Prostate gland (tissue), 2 donors: ENCODE measurements at regions not wholly inside any gene's neighbourhood (a gene's known extent, or its start where the extent isn't known, plus 50 kb on each side); places are given as distances from the start of the nearest gene placed in this dataset.

Experiments used
- DNase-seq: peaks from one replicate; pipeline ENCODE4 v3.0.0-alpha.2; 2019; ENCODE audit warnings: low spot score
- H3K27ac ChIP-seq, 2 donors: fragments of 200-600 bp; sonication (generic); 2 replicates each; pipeline ENCODE4 v1.5.1; 2017 to 2019
- H3K27me3 ChIP-seq: fragments of 200-600 bp; sonication (generic); replicated peaks from 2 replicates; pipeline ENCODE4 v1.5.1; 2019; ENCODE audit not compliant: insufficient read depth
- H3K36me3 ChIP-seq, 2 donors: fragments of 200-600 bp; sonication (generic); 1 replicate in 1 of 2; 2 replicates in 1 of 2; pipeline versions ENCODE4 v1.5.1 to v1.8.1; 2017 to 2019
- H3K4me1 ChIP-seq: fragments of 200-600 bp; sonication (generic); replicated peaks from 2 replicates; pipeline ENCODE4 v1.5.1; 2019
- H3K4me3 ChIP-seq, 2 donors: fragments of 200-600 bp; sonication (generic); 2 replicates each; pipeline ENCODE4 v1.5.1; 2017 to 2019
- H3K9me3 ChIP-seq: fragments of 200-600 bp; sonication (generic); 2 replicates; pipeline ENCODE4 v1.5.1; 2017
- POLR2A ChIP-seq: fragments of 450-650 bp; IDR thresholded peaks from one replicate; pipeline ENCODE4 v1.6.1; 2016; ENCODE audit warnings: antibody characterized with exemption, mild to moderate bottlenecking
- POLR2AphosphoS5 ChIP-seq: sonication (generic); formaldehyde crosslinking; IDR thresholded peaks from one replicate; pipeline ENCODE4 v1.6.1; 2017; ENCODE audit warnings: antibody characterized with exemption
- WGBS: methylation state at CpG from one replicate; pipeline ENCODE4 v1.1.5; 2018; 5-methylcytosine and 5-hydroxymethylcytosine counted together
- intact Hi-C: fragments of 100-400 bp; cut with DNase I; formaldehyde crosslinking; loops from one replicate; pipeline ENCODE4 v1.14.2; 2022
- TF ChIP-seq, protein P1 (sequence below), 4 experiments: fragments of 200-600 bp in 2 of 4; fragments of 450-650 bp in 2 of 4; sonication (generic) in 2 of 4; IDR thresholded peaks; 1 replicate in 3 of 4; 2 replicates in 1 of 4; pipeline ENCODE4 v1.5.1; 2016 to 2019; ENCODE audit warnings: antibody characterized with exemption in 4 of 4, mild to moderate bottlenecking in 2 of 4, moderate library complexity in 2 of 4

DNA sequence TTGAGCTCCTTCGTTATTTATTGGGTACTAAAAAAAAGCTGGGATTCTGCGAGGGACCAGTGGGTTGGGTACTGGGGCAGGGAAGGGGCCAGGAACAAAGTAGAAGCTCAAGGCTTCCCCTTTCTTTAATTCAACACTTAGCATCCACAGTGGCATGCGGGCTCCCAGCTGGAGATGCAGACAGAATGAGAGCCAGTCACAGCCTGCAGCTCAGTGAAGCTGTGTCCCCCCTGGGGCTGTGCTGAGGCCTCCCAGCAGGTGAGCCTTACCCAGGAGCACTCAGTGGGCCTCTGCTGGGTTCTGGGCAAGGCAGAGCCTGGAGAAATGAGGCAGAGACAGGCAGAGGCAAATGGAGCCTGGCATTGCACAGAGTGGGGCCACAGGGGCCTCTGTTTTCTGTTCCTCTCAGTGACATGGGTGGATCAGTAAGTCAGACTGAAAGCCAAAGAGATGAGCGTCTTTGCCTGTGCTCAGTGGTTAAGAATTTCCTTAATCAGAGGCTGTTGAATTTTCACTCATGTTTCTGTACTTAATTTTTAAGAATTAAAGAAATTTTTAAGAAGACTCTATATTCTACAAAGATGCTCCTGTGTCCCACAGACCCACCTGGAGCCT is 181.4 kb upstream of the RBPJ start:
- 71% methylated on average over 4 of the region's 4 CpGs for WGBS
- no peak overlapping the region for H3K4me3 ChIP-seq
- DNase-seq = no peak
- H3K9me3 ChIP-seq = no peaks in the 10 kb centered on the region
- no peaks in the 10 kb centered on the region for H3K36me3 ChIP-seq
- peak overlapping the region; percentile 65 to 89 for H3K27ac ChIP-seq
- peaks cover 11% of the 10 kb centered on the region for H3K4me1 ChIP-seq
- intact Hi-C loops = no loop called here
- no peaks in the 10 kb centered on the region for H3K27me3 ChIP-seq
- no peak for TF ChIP-seq POLR2A
- TF ChIP-seq, protein P1, sequence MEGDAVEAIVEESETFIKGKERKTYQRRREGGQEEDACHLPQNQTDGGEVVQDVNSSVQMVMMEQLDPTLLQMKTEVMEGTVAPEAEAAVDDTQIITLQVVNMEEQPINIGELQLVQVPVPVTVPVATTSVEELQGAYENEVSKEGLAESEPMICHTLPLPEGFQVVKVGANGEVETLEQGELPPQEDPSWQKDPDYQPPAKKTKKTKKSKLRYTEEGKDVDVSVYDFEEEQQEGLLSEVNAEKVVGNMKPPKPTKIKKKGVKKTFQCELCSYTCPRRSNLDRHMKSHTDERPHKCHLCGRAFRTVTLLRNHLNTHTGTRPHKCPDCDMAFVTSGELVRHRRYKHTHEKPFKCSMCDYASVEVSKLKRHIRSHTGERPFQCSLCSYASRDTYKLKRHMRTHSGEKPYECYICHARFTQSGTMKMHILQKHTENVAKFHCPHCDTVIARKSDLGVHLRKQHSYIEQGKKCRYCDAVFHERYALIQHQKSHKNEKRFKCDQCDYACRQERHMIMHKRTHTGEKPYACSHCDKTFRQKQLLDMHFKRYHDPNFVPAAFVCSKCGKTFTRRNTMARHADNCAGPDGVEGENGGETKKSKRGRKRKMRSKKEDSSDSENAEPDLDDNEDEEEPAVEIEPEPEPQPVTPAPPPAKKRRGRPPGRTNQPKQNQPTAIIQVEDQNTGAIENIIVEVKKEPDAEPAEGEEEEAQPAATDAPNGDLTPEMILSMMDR (IDR thresholded peaks at IDR 0.05) = no peak

GRCh38 chr4:26140150-26140898 is 180.5 kb upstream of the RBPJ start:
- peaks cover 11% of the 10 kb centered on the region for H3K4me1 ChIP-seq
- 78% methylated on average over 8 of the region's 8 CpGs for WGBS
- H3K36me3 ChIP-seq = no peaks in the 10 kb centered on the region
- DNase-seq = peak; percentile 40
- H3K9me3 ChIP-seq = no peaks in the 10 kb centered on the region
- TF ChIP-seq POLR2AphosphoS5 (peak; percentile 84), POLR2A (no peak)
- TF ChIP-seq, protein P1 (IDR thresholded peaks at IDR 0.05) = no peak
- H3K27me3 ChIP-seq = no peaks in the 10 kb centered on the region
- peak overlapping the region; percentile 65 to 89 for H3K27ac ChIP-seq
- H3K4me3 ChIP-seq = no peak overlapping the region
- intact Hi-C loops = loop anchor here (5.0 kb wide), 1 partner anchor 53 kb away; no protein-coding TSS in a partner anchor

DNA sequence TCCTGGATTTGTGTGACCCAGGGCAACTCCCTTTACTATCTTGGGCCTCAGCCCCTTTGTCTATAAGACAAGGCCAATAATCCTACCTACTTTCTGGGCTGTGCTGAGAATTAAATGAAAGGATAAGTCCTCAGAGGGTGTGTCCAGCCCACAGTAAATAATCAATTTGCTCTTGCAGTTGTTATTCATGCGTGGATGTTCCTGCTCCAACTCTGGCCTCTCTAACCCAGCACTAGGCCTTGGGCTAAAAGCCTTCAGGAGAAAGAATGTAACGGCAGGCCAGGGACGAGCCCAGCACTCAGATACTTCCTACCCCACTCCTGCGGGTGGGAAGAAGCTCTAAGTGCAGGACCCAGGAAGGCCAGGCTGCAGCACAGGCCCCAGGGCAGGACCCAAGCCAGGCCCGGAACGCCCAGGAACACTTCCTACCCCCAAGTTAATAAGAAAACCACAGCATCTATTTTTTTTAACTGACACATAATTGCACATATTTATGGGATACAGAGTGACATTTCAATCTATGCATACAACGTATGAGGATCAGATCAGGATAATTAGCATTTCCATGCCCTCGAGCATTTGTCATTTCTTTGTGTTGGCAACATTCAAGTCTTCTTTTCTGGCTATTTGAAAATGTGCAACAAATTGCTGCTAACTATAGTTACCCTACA is 179.6 kb upstream of the RBPJ start:
- intact Hi-C loops = loop anchor here (5.0 kb wide), 1 partner anchor 54 kb away; no protein-coding TSS in a partner anchor
- Histone ChIP-seq H3K9me3 (no peaks in the 10 kb centered on the region), H3K36me3 (no peaks in the 10 kb centered on the region), H3K4me3 (no peak overlapping the region), H3K27ac (peak overlapping the region; percentile 65 to 89), H3K4me1 (peaks cover 17% of the 10 kb centered on the region), H3K27me3 (no peaks in the 10 kb centered on the region)
- WGBS = 43% methylated on average over 8 of the region's 8 CpGs
- DNase-seq = no peak
- no peak for TF ChIP-seq POLR2AphosphoS5

- Histone ChIP-seq H3K27ac (peak overlapping the region; percentile 65 to 89), H3K4me3 (no peak overlapping the region), H3K9me3 (no peaks in the 10 kb centered on the region), H3K27me3 (no peaks in the 10 kb centered on the region), H3K36me3 (no peaks in the 10 kb centered on the region), H3K4me1 (peaks cover 17% of the 10 kb centered on the region)
- 54% methylated on average over 8 of the region's 8 CpGs for whole genome bisulfite sequencing
- DNase-seq = peak; percentile 65
- intact Hi-C loops = loop anchor here (5.0 kb wide), 1 partner anchor 55 kb away; no protein-coding TSS in a partner anchor
- TF ChIP-seq POLR2AphosphoS5 (peak; percentile 94), POLR2A (no peak)
Measured at GRCh38 chr4:26141911-26142638, 178.7 kb upstream of the RBPJ start.

- intact Hi-C loops = loop anchor here (5.0 kb wide), 1 partner anchor 57 kb away; no protein-coding TSS in a partner anchor
Measured at GRCh38 chr4:26144526-26145155, 176.2 kb upstream of the RBPJ start.

More at GRCh38 chr4:26144526-26145155, 176.2 kb upstream of the RBPJ start:
- no peak overlapping the region for H3K4me3 ChIP-seq
- no peaks in the 10 kb centered on the region for H3K9me3 ChIP-seq
- TF ChIP-seq, protein P1 (IDR thresholded peaks at IDR 0.05) = no peak
- TF ChIP-seq POLR2AphosphoS5 = no peak
- TF ChIP-seq POLR2A = no peak
- no peak for DNase-seq
- peak overlapping the region; percentile 43 to 77 for H3K27ac ChIP-seq
- no peaks in the 10 kb centered on the region for H3K36me3 ChIP-seq
- no peaks in the 10 kb centered on the region for H3K27me3 ChIP-seq
- 29% methylated on average over 2 of the region's 2 CpGs for WGBS
- peaks cover 17% of the 10 kb centered on the region for H3K4me1 ChIP-seq
